ENCODE measurements at regions not wholly inside any gene's neighbourhood (a gene's known extent, or its start where the extent isn't known, plus 50 kb on each side); places are given as distances from the start of the nearest gene placed in this dataset.

DNA sequence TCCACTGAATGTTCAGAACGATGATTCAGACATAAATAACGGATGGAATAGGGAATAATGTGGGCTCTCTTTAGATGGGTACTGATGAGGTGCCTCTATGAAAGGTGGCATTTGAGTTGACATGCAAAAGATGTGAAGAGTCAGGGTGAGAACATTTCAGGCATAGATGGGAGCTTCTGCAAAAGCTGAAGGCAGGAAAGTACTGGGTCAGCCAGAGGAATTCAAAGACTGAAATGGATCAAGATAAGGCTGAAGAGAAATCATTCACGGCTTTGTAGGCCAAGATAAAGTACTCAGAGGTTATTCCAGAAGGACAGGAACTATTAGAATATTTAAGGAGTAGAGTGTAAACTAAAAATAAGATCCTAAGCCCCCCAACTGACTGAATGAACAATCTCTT lies 189.6 kb upstream of the MCTP2 start:
- Histone ChIP-seq H3K9me3 (peaks cover 18% of the 10 kb centered on the region), H4K20me1 (no peaks in the 10 kb centered on the region), H3K9ac (no peak overlapping the region), H3K4me1 (no peaks in the 10 kb centered on the region), H3K4me2 (no peak overlapping the region), H3K27ac (no peak overlapping the region), H3K27me3 (no peaks in the 10 kb centered on the region), H3K36me3 (no peaks in the 10 kb centered on the region), H3K4me3 (no peak overlapping the region)
- no peak for TF ChIP-seq Cebpa-rat (IDR thresholded peaks at IDR 0.05)

DNA sequence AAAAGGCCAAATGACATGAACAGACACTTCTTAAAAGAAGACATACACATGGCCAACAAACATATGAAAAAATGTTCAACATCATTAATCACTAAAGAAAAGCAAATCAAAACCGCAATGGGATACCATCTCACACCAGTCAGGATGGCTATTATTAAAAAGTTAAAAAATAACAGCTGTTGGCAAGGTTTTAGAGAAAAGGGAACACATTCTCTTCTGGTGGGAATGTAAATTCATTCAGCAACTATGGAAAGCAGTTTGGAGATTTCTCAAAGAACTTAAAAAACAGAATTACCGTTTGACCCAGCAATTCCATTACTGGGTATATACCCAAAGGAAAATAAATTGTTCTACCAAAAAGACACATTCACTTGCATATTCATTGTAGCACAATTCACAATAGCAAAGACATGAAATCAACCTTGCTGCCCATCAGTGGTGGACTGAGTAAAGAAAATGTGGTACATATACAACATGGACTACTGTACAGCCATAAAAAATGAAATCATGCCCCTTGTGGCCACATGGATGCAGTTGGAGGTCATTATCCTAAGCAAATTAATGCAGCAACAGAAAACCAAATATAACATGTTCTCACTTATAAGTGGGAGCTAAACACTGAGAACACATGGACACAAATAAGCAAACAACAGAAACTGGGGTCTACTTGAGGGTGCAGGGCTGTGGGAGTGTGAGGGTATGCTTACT lies 190.7 kb upstream of the MCTP2 start:
- no peak overlapping the region for H3K4me3 ChIP-seq
- H3K36me3 ChIP-seq: no peaks in the 10 kb centered on the region

GRCh38 chr15:94036156-94036555 lies 195.2 kb upstream of the MCTP2 start:
- Histone ChIP-seq H3K36me3 (no peaks in the 10 kb centered on the region), H3K27ac (no peak overlapping the region), H3K9ac (no peak overlapping the region), H3K9me3 (peaks cover 18% of the 10 kb centered on the region), H3K27me3 (no peaks in the 10 kb centered on the region), H3K4me1 (no peaks in the 10 kb centered on the region), H3K4me2 (no peak overlapping the region), H4K20me1 (no peaks in the 10 kb centered on the region), H3K4me3 (no peak overlapping the region)
- TF ChIP-seq Cebpa-rat (IDR thresholded peaks at IDR 0.05): no peak

More for the DNA sequence above, 190.7 kb upstream of the MCTP2 start:
- peaks cover 18% of the 10 kb centered on the region for H3K9me3 ChIP-seq
- H3K27me3 ChIP-seq: no peaks in the 10 kb centered on the region
- no peak overlapping the region for H3K9ac ChIP-seq
- H4K20me1 ChIP-seq: no peaks in the 10 kb centered on the region
- H3K4me1 ChIP-seq: no peaks in the 10 kb centered on the region
- H3K27ac ChIP-seq: no peak overlapping the region
- no peak overlapping the region for H3K4me2 ChIP-seq
- TF ChIP-seq Cebpa-rat (IDR thresholded peaks at IDR 0.05): no peak

DNA sequence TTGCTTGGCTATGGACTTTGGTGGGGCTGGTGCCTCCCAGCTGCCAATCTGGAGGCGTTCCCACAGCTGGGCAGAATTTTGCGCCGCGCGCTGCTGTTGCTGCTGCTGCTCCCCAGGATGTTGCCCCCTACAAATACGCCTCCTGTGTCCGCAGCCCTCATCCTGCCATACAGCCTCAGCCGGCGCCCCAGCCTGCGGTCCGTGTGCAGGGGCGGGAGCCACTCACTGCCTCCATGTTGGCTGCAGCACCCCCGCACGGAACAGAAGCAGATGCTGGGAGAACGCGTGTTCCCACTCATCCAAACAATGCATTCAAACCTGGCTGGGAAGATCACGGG lies 197.7 kb upstream of the MCTP2 start:
- Histone ChIP-seq H3K27me3 (no peaks in the 10 kb centered on the region), H3K9me3 (peaks cover 9% of the 10 kb centered on the region), H3K9ac (no peak overlapping the region), H3K36me3 (no peaks in the 10 kb centered on the region), H3K4me3 (no peak overlapping the region), H3K27ac (no peak overlapping the region), H3K4me2 (no peak overlapping the region), H4K20me1 (no peaks in the 10 kb centered on the region), H3K4me1 (no peaks in the 10 kb centered on the region)
- no peak for TF ChIP-seq Cebpa-rat (IDR thresholded peaks at IDR 0.05)

DNA sequence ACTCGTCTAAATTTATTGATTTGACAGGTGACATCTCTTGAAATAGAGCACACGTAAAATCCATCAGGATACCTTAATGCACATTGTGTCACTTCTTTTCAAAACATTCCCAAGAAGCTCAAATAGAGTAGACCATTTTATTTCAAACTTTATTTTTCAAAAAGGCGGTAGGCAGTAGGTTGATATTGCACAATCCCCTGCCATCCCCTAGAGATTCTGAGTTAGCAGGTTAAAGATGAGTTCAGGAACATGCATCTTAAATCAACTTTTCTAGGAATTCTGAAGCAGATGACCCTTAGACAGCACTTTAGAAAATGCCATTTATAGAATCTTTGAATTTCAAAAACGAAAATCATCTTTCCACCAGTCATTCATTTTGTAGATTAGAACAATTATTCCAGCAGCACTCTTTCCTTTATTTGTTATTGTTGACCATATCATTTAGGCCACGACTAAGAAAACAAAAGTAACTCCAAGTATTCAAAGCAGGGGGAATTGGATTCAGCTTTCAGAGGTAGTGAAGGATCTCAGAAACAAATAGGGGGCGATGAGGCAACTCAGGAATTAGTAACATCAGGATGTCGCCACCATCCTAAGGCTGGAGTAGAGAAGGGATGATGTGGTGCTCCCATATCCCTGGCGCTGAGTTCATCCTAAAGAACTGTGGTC lies 198.2 kb upstream of the MCTP2 start:
- no peak; the same call in 1 of the 2 replicates for TF ChIP-seq Cebpa-rat (IDR thresholded peaks at IDR 0.05)
- no peak overlapping the region for H3K4me3 ChIP-seq
- H3K4me2 ChIP-seq: no peak overlapping the region

GRCh38 chr15:94032571-94032970 lies 198.8 kb upstream of the MCTP2 start:
- Histone ChIP-seq H3K4me1 (no peaks in the 10 kb centered on the region), H4K20me1 (no peaks in the 10 kb centered on the region), H3K4me3 (no peak overlapping the region), H3K4me2 (no peak overlapping the region), H3K36me3 (no peaks in the 10 kb centered on the region), H3K9ac (no peak overlapping the region), H3K9me3 (no peaks in the 10 kb centered on the region), H3K27me3 (no peaks in the 10 kb centered on the region), H3K27ac (no peak overlapping the region)
- TF ChIP-seq Cebpa-rat (IDR thresholded peaks at IDR 0.05): no peak

More for the DNA sequence above, 198.2 kb upstream of the MCTP2 start:
- H3K4me1 ChIP-seq: no peaks in the 10 kb centered on the region
- H3K9ac ChIP-seq: no peak overlapping the region
- H3K27ac ChIP-seq: no peak overlapping the region
- no peaks in the 10 kb centered on the region for H4K20me1 ChIP-seq
- no peaks in the 10 kb centered on the region for H3K27me3 ChIP-seq
- peaks cover 4% of the 10 kb centered on the region for H3K9me3 ChIP-seq
- H3K36me3 ChIP-seq: no peaks in the 10 kb centered on the region

GRCh38 chr15:94031072-94031471 lies 200.3 kb upstream of the MCTP2 start:
- Histone ChIP-seq H3K27ac (no peak overlapping the region), H3K4me2 (no peak overlapping the region), H3K9me3 (no peaks in the 10 kb centered on the region), H4K20me1 (no peaks in the 10 kb centered on the region), H3K36me3 (no peaks in the 10 kb centered on the region), H3K9ac (no peak overlapping the region), H3K4me1 (no peaks in the 10 kb centered on the region), H3K27me3 (no peaks in the 10 kb centered on the region), H3K4me3 (no peak overlapping the region)
- TF ChIP-seq Cebpa-rat (IDR thresholded peaks at IDR 0.05): no peak

- Histone ChIP-seq H3K9me3 (no peaks in the 10 kb centered on the region), H3K27me3 (no peaks in the 10 kb centered on the region), H4K20me1 (no peaks in the 10 kb centered on the region), H3K4me1 (no peaks in the 10 kb centered on the region), H3K27ac (no peak overlapping the region), H3K4me3 (no peak overlapping the region), H3K9ac (no peak overlapping the region), H3K4me2 (no peak overlapping the region), H3K36me3 (no peaks in the 10 kb centered on the region)
- no peak for TF ChIP-seq Cebpa-rat (IDR thresholded peaks at IDR 0.05)
These were observed 201.9 kb upstream of the MCTP2 start for GRCh38 chr15:94029495-94029894.

DNA sequence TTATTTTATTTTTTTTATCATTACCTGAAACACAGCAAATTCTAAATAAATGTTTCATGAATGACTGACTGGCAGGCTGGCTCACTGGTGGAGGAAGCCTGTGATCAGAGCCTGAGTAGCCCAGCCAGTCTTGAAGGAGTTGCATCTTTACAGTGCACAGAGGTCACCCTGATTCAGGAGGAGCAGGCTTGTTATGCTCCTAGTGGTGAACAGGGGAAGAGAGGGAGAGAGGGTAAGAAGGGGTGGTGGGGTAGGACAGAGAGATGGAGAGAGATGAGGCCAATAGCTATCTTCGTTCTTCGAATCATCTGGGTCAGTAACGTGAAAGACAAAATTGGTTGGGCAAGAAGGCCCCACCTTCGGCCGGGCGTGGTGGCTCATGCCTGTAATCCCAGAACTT lies 202.6 kb upstream of the MCTP2 start:
- Histone ChIP-seq H3K9ac (no peak overlapping the region), H3K36me3 (no peaks in the 10 kb centered on the region), H4K20me1 (no peaks in the 10 kb centered on the region), H3K9me3 (no peaks in the 10 kb centered on the region), H3K4me1 (no peaks in the 10 kb centered on the region), H3K27ac (no peak overlapping the region), H3K4me2 (no peak overlapping the region), H3K27me3 (no peaks in the 10 kb centered on the region), H3K4me3 (no peak overlapping the region)
- TF ChIP-seq Cebpa-rat (IDR thresholded peaks at IDR 0.05): no peak

- no peaks in the 10 kb centered on the region for H4K20me1 ChIP-seq
- no peak overlapping the region for H3K4me3 ChIP-seq
- H3K4me2 ChIP-seq: no peak overlapping the region
- no peaks in the 10 kb centered on the region for H3K27me3 ChIP-seq
- H3K27ac ChIP-seq: no peak overlapping the region
- H3K9me3 ChIP-seq: no peaks in the 10 kb centered on the region
- H3K4me1 ChIP-seq: no peaks in the 10 kb centered on the region
- TF ChIP-seq Cebpa-rat (IDR thresholded peaks at IDR 0.05): no peak
- H3K9ac ChIP-seq: no peak overlapping the region
- no peaks in the 10 kb centered on the region for H3K36me3 ChIP-seq
These were observed 203.2 kb upstream of the MCTP2 start for GRCh38 chr15:94028121-94028520.
